Colonic mucosa (tissue), 4 donors: ENCODE measurements at regions not wholly inside any gene's neighbourhood (a gene's known extent, or its start where the extent isn't known, plus 50 kb on each side); places are given as distances from the start of the nearest gene placed in this dataset.

Experiments
- DNase-seq: peaks from one replicate; pipeline ENCODE4 v3.0.0-alpha.2; 2020
- H3K27ac ChIP-seq: fragments of 200-600 bp; one replicate; pipeline ENCODE4 v1.8.0; 2021
- H3K27me3 ChIP-seq: fragments of 200-600 bp; one replicate; pipeline ENCODE4 v1.8.0; 2021
- H3K36me3 ChIP-seq: fragments of 200-600 bp; one replicate; pipeline ENCODE4 v1.8.0; 2021
- H3K4me1 ChIP-seq: fragments of 200-600 bp; one replicate; pipeline ENCODE4 v1.8.0; 2021; ENCODE audit warnings: mild to moderate bottlenecking
- H3K4me3 ChIP-seq: fragments of 200-600 bp; one replicate; pipeline ENCODE4 v1.8.0; 2021
- H3K9ac ChIP-seq, 2 donors: one replicate each; pipeline ENCODE4 v1.7.0; 2013; ENCODE audit warnings: control low read depth in 2 of 2, low read depth in 2 of 2, low read length in 2 of 2
- H3K9me3 ChIP-seq: fragments of 200-600 bp; one replicate; pipeline ENCODE4 v1.8.0; 2021
- intact Hi-C: fragments of 100-400 bp; cut with DNase I; formaldehyde crosslinking; loops from one replicate; pipeline ENCODE4 v1.14.1; 2022
- TF ChIP-seq, protein P1 (sequence below): fragments of 200-600 bp; IDR thresholded peaks from one replicate; pipeline ENCODE4 v1.8.0; 2022; ENCODE audit warnings: antibody characterized with exemption, mild to moderate bottlenecking
- donor health status: healthy.
- donor health status: DM: no; HTN: no; CAD: no.
- donor health status: DM: no; HTN: no; CAD: no.

DNA sequence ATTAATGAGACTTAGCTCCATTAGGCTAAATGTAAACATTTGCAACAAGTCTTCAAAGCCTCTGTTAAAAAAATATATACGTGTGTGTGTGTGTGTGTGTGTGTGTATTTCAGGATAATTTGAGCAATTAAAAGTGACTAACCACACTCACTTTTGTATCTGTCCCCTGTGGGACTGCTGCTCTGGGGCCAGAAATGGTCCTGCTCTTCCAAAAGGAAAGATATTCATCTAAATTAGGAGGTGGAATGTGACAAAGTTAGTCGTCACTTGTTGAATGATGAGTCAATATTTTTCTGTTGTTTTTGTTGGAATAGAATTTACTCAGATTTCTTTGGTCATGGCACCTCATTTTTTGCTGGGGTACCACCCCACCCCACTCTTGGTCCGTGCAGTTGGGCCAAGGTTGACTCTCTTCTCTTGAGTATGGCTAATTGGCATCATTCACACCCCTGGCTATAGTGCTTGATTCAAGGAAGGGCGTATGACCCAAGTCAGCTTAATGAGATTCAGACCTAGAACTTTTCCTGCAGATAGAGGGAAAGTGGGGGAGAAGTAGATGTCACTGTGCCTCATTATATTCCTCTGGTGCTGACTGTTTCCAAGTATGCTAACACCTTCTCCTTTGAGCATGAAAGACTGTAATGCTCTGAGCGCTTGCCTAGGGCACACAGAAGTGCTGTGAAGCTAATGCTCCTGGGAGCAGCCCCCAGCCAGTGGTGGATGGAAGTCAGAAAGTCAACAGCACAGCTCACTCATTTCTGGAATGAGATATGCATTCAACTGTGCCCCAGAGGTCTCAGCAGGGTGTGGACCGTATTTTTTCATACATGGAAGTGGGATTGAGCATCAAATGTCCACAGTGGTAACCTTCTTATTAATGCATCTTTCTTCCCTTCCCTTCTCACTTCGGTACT, 577.0 kb upstream of the TBX3 start:
- Histone ChIP-seq H3K27ac (peak overlapping the region; percentile 49), H3K4me1 (no peaks in the 10 kb centered on the region), H3K9ac (no peak overlapping the region), H3K36me3 (no peaks in the 10 kb centered on the region), H3K27me3 (no peaks in the 10 kb centered on the region), H3K9me3 (no peaks in the 10 kb centered on the region), H3K4me3 (no peak overlapping the region)
- no peak for DNase-seq
- TF ChIP-seq, protein P1, sequence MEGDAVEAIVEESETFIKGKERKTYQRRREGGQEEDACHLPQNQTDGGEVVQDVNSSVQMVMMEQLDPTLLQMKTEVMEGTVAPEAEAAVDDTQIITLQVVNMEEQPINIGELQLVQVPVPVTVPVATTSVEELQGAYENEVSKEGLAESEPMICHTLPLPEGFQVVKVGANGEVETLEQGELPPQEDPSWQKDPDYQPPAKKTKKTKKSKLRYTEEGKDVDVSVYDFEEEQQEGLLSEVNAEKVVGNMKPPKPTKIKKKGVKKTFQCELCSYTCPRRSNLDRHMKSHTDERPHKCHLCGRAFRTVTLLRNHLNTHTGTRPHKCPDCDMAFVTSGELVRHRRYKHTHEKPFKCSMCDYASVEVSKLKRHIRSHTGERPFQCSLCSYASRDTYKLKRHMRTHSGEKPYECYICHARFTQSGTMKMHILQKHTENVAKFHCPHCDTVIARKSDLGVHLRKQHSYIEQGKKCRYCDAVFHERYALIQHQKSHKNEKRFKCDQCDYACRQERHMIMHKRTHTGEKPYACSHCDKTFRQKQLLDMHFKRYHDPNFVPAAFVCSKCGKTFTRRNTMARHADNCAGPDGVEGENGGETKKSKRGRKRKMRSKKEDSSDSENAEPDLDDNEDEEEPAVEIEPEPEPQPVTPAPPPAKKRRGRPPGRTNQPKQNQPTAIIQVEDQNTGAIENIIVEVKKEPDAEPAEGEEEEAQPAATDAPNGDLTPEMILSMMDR = no peak
- intact Hi-C loops = no loop called here

DNA sequence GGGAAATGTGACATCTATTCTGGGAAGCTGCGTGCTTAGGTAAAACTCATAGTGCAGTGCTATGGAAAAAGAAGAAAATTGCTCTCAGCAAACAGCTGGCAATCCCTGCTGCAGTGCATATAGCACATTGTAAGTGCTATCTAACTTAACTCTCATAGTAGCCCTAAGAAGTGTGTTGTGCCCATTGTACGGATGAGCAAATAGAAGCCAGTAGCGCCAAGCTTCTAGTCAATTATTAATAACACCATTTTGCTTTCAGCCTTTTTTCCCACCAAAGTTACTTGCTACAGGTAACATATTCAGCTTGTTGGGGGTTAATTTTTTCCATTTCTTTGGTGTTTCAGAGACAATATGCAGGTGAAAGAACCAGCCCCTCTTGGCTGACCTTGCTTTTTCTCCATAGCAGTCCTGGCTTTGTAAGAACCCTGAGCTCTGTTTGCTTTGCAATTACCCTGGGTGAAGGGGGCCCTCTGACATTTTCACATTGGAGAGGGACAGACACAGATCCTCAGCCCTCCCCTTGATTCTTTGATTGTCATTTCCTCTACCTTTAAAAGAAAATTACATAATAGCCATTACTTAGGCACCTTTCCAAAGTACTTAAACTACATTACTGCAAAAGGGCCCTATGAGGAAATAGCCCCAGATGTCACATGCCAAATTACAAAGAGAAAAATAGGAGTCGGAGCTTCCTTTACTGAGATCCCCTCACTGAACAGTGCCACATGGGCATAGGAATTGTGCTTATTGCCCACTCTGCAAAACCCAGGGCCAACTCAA, 576.2 kb upstream of the TBX3 start:
- intact Hi-C loops = no loop called here
- DNase-seq = no peak
- TF ChIP-seq, protein P1 = no peak
- Histone ChIP-seq H3K4me1 (no peaks in the 10 kb centered on the region), H3K9ac (no peak overlapping the region), H3K4me3 (no peak overlapping the region), H3K27ac (no peak overlapping the region), H3K36me3 (no peaks in the 10 kb centered on the region), H3K9me3 (no peaks in the 10 kb centered on the region), H3K27me3 (no peaks in the 10 kb centered on the region)

DNA sequence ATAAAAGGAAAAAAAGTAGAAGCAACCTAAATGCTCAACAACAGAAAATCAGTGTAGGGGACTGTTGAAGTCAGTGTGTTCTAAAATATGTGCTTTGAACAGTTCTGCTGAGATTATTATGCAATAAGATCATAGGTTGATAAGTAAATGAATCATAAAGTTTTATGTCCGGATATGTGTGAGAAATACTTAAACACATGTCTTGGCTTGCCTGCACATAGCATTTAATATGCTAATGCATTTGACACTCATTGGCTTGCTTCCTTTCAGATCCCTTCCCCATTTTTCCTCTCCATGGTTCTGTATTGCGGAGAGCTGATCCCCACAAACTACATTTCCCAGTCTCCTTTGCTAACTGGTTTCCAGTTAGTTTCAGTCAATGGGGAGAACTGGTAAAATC, 573.8 kb upstream of the TBX3 start:
- no peaks in the 10 kb centered on the region for H3K36me3 ChIP-seq
- TF ChIP-seq, protein P1 = no peak
- DNase-seq = no peak

DNA sequence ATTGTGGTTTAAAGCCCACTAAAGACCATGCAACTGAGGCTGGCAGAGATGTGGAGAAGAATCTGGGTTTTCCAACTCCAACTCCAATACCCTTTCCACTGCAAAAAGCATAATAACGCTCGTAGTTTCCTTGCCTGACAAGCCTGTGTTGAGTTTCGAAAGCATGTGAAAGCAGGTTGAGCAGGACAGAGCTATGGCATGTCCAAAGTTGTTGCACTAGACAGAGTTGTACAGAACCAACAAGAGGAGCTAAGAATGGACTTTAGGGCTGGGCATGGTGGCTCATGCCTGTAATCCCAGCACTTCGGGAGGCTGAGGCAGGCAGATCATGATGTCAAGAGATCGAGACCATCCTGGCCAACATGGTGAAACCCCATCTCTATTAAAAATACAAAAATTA, 572.0 kb upstream of the TBX3 start:
- Histone ChIP-seq H3K9ac (no peak overlapping the region), H3K27me3 (no peaks in the 10 kb centered on the region), H3K4me1 (no peaks in the 10 kb centered on the region), H3K27ac (no peak overlapping the region), H3K9me3 (no peaks in the 10 kb centered on the region), H3K4me3 (no peak overlapping the region), H3K36me3 (no peaks in the 10 kb centered on the region)
- DNase-seq = no peak
- TF ChIP-seq, protein P1 = no peak
- intact Hi-C loops = no loop called here

More for the DNA sequence above, 573.8 kb upstream of the TBX3 start:
- Histone ChIP-seq H3K9ac (no peak overlapping the region), H3K27ac (no peak overlapping the region), H3K9me3 (no peaks in the 10 kb centered on the region), H3K4me3 (no peak overlapping the region), H3K4me1 (no peaks in the 10 kb centered on the region), H3K27me3 (no peaks in the 10 kb centered on the region)
- intact Hi-C loops = no loop called here

DNA sequence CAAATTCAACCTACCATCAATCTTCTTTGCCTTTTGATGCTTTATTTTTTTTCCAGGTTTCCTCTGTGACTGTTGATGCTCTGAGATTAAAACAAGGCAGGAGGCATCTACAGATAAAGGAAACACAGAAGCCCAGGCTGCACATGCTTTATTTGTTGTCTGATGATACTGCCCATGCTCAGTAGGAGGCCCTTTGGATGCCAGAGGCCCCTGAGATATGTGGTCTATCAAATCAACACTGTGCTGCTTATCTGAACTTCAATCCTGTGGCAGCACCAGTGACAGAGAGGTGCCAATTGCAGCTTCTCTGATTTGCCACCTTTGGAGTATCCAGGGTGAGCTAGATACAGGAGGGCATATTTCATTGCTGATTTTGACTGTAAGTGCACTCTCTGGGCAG, 571.3 kb upstream of the TBX3 start:
- Histone ChIP-seq H3K9me3 (no peaks in the 10 kb centered on the region), H3K9ac (no peak overlapping the region), H3K36me3 (no peaks in the 10 kb centered on the region), H3K4me3 (no peak overlapping the region), H3K27me3 (no peaks in the 10 kb centered on the region), H3K4me1 (no peaks in the 10 kb centered on the region), H3K27ac (no peak overlapping the region)
- TF ChIP-seq, protein P1 = no peak
- DNase-seq = no peak
- intact Hi-C loops = no loop called here
